Liver (tissue), 3 donors: ENCODE measurements at regions not wholly inside any gene's neighbourhood (a gene's known extent, or its start where the extent isn't known, plus 50 kb on each side); places are given as distances from the start of the nearest gene placed in this dataset.

Experiments
- EGR1 ChIP-seq, 2 donors: IDR thresholded peaks; 2 replicates each; pipeline ENCODE4 v1.6.1; 2016 to 2018; ENCODE audit warnings: antibody characterized with exemption in 2 of 2, low read depth in 2 of 2
- JUND ChIP-seq, 2 donors: IDR thresholded peaks; 2 replicates each; pipeline ENCODE4 v1.6.1; 2016; ENCODE audit warnings: antibody characterized with exemption in 2 of 2
- SP1 ChIP-seq: IDR thresholded peaks from 2 replicates; pipeline ENCODE4 v1.6.1; 2018; ENCODE audit warnings: antibody characterized with exemption, mild to moderate bottlenecking
- TF ChIP-seq, protein P1 (sequence below): IDR thresholded peaks from 2 replicates; pipeline ENCODE4 v1.6.1; 2016; ENCODE audit warnings: antibody characterized with exemption, mild to moderate bottlenecking
- TF ChIP-seq, protein P2 (sequence below): fragments of 150-350 bp; IDR thresholded peaks from 2 replicates; pipeline ENCODE4 v1.5.1; 2017; ENCODE audit warnings: improper control_type of control experiment, low read depth, low read length; ENCODE audit not compliant: missing input control
- TF ChIP-seq, protein P3 (sequence below): IDR thresholded peaks from 2 replicates; pipeline ENCODE4 v1.6.1; 2016; ENCODE audit warnings: antibody characterized with exemption
- TF ChIP-seq, protein P4 (sequence below): IDR thresholded peaks from 2 replicates; pipeline ENCODE4 v1.6.1; 2016; ENCODE audit warnings: antibody characterized with exemption
- donor health status: healthy.
- donor health status: healthy.

DNA sequence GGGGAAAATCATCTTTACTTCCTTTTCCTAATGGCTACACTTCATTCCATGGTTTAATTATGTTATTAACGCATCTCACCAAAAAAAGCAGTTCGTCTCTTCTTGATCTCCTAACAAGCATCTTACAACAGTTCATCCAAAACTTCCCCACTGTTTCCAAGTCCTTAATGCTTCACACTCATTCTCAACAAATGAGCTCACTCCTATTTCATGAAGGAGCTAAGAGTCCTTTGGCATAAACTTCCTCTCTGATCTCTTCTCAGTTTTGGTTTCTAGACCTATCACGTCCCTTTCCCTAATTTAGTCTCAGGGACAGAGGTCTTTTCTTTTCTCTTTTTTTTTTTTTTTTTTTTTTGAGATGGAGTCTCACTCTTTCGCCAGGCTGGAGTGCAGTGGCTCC, 205.9 kb upstream of the SLC39A10 start:
- TF ChIP-seq, protein P1, sequence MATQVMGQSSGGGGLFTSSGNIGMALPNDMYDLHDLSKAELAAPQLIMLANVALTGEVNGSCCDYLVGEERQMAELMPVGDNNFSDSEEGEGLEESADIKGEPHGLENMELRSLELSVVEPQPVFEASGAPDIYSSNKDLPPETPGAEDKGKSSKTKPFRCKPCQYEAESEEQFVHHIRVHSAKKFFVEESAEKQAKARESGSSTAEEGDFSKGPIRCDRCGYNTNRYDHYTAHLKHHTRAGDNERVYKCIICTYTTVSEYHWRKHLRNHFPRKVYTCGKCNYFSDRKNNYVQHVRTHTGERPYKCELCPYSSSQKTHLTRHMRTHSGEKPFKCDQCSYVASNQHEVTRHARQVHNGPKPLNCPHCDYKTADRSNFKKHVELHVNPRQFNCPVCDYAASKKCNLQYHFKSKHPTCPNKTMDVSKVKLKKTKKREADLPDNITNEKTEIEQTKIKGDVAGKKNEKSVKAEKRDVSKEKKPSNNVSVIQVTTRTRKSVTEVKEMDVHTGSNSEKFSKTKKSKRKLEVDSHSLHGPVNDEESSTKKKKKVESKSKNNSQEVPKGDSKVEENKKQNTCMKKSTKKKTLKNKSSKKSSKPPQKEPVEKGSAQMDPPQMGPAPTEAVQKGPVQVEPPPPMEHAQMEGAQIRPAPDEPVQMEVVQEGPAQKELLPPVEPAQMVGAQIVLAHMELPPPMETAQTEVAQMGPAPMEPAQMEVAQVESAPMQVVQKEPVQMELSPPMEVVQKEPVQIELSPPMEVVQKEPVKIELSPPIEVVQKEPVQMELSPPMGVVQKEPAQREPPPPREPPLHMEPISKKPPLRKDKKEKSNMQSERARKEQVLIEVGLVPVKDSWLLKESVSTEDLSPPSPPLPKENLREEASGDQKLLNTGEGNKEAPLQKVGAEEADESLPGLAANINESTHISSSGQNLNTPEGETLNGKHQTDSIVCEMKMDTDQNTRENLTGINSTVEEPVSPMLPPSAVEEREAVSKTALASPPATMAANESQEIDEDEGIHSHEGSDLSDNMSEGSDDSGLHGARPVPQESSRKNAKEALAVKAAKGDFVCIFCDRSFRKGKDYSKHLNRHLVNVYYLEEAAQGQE: no peak
- TF ChIP-seq JUND (IDR thresholded peaks at IDR 0.05): no peak
- TF ChIP-seq SP1: no peak
- no peak for TF ChIP-seq EGR1 (IDR thresholded peaks at IDR 0.05; ENCODE audit: low read depth in 2 of 2)
- TF ChIP-seq, protein P2, sequence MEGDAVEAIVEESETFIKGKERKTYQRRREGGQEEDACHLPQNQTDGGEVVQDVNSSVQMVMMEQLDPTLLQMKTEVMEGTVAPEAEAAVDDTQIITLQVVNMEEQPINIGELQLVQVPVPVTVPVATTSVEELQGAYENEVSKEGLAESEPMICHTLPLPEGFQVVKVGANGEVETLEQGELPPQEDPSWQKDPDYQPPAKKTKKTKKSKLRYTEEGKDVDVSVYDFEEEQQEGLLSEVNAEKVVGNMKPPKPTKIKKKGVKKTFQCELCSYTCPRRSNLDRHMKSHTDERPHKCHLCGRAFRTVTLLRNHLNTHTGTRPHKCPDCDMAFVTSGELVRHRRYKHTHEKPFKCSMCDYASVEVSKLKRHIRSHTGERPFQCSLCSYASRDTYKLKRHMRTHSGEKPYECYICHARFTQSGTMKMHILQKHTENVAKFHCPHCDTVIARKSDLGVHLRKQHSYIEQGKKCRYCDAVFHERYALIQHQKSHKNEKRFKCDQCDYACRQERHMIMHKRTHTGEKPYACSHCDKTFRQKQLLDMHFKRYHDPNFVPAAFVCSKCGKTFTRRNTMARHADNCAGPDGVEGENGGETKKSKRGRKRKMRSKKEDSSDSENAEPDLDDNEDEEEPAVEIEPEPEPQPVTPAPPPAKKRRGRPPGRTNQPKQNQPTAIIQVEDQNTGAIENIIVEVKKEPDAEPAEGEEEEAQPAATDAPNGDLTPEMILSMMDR: no peak
- TF ChIP-seq, protein P3, sequence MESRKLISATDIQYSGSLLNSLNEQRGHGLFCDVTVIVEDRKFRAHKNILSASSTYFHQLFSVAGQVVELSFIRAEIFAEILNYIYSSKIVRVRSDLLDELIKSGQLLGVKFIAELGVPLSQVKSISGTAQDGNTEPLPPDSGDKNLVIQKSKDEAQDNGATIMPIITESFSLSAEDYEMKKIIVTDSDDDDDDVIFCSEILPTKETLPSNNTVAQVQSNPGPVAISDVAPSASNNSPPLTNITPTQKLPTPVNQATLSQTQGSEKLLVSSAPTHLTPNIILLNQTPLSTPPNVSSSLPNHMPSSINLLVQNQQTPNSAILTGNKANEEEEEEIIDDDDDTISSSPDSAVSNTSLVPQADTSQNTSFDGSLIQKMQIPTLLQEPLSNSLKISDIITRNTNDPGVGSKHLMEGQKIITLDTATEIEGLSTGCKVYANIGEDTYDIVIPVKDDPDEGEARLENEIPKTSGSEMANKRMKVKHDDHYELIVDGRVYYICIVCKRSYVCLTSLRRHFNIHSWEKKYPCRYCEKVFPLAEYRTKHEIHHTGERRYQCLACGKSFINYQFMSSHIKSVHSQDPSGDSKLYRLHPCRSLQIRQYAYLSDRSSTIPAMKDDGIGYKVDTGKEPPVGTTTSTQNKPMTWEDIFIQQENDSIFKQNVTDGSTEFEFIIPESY: no peak
- TF ChIP-seq, protein P4, sequence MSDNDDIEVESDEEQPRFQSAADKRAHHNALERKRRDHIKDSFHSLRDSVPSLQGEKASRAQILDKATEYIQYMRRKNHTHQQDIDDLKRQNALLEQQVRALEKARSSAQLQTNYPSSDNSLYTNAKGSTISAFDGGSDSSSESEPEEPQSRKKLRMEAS: no peak
